ENCODE measurements at regions not wholly inside any gene's neighbourhood (a gene's known extent, or its start where the extent isn't known, plus 50 kb on each side); places are given as distances from the start of the nearest gene placed in this dataset.

DNA sequence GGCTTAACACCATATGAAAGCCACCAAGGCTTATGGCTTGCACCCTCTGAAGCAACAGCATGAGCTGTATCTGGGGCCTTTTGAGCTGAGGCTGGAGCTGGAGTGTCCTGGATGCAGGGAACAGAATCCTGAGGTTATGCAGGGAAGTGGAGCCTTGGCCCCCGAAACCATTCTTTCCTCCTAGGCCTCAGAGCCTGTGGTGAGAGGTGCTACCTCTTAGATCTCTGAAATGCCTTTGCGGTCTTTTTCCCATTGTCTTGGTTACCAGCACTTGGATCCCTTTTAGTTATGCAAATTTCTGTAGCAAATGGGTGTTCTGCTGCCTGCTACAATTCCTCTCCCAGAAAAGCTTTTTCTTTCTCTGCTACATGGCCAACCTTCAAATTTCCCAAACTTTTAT, 72.7 kb upstream of the CLPB start:
- Histone ChIP-seq H3K4me3 (ENCODE audit: low read length) (no peak overlapping the region), H3K9me3 (ENCODE audit: control insufficient read depth, low read length) (peaks cover 41% of the 10 kb centered on the region)

DNA sequence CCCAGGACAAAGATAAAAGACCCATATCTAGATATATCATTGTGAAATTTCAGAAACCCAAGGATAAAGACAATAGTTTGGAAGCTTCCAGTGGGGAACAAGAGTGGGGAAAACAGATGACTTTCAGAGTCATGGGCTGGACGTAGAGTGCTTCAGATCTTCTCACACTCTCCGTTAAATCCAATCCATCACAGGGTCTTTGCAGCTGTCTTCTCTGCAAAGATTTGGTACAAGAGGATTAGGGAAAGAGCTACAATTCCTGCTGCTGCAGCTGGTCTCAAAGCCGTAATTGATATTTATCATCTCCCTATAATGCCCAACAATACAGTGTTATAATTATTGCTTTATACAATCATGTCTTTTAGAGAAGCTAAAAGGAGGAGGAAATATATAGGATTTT, 63.4 kb upstream of the CLPB start:
- Histone ChIP-seq H3K9ac (ENCODE audit: low read length) (no peak overlapping the region), H3K4me3 (ENCODE audit: low read length) (no peak overlapping the region), H3K36me3 (ENCODE audit: control insufficient read depth, insufficient read depth, low read length, severe bottlenecking) (no peaks in the 10 kb centered on the region), H3K4me1 (ENCODE audit: control insufficient read depth, insufficient read depth, low read length) (no peaks in the 10 kb centered on the region), H3K9me3 (ENCODE audit: control insufficient read depth, low read length) (peaks cover 12% of the 10 kb centered on the region), H3K27me3 (replicated peaks; ENCODE audit: control insufficient read depth, insufficient read depth, low read length) (peaks cover 12% of the 10 kb centered on the region)
- no peak for DNase-seq (ENCODE audit: low read depth)

More for the DNA sequence above, 72.7 kb upstream of the CLPB start:
- H3K9ac ChIP-seq (ENCODE audit: low read length), result no peak overlapping the region
- H3K27me3 ChIP-seq (replicated peaks; ENCODE audit: control insufficient read depth, insufficient read depth, low read length), result peaks cover 12% of the 10 kb centered on the region
- no peak for DNase-seq (ENCODE audit: low read depth)
- H3K4me1 ChIP-seq (ENCODE audit: control insufficient read depth, insufficient read depth, low read length), result no peaks in the 10 kb centered on the region
- H3K36me3 ChIP-seq (ENCODE audit: control insufficient read depth, insufficient read depth, low read length, severe bottlenecking), result no peaks in the 10 kb centered on the region

DNA sequence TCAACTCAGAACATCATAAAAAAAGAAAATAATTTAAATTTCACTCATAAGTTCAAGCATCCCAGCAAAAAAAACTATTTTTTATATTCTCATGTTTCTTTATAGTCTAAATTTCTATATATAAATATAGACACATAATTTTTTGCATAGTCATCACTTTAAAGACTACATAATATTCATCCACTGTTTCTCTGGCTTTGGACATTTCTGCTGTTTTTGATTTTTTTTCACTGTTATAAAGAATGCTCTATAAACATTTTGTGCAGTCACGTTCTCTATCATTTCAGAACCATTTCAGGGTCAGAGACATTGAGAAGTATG, 59.7 kb upstream of the CLPB start:
- peaks cover 4% of the 10 kb centered on the region for H3K4me1 ChIP-seq (ENCODE audit: control insufficient read depth, insufficient read depth, low read length)
- peaks cover 12% of the 10 kb centered on the region for H3K27me3 ChIP-seq (replicated peaks; ENCODE audit: control insufficient read depth, insufficient read depth, low read length)
- no peak overlapping the region for H3K4me3 ChIP-seq (ENCODE audit: low read length)
- H3K9me3 ChIP-seq (ENCODE audit: control insufficient read depth, low read length), result no peaks in the 10 kb centered on the region
- no peak overlapping the region for H3K9ac ChIP-seq (ENCODE audit: low read length)
- no peaks in the 10 kb centered on the region for H3K36me3 ChIP-seq (ENCODE audit: control insufficient read depth, insufficient read depth, low read length, severe bottlenecking)
- DNase-seq (ENCODE audit: low read depth), result no peak

DNA sequence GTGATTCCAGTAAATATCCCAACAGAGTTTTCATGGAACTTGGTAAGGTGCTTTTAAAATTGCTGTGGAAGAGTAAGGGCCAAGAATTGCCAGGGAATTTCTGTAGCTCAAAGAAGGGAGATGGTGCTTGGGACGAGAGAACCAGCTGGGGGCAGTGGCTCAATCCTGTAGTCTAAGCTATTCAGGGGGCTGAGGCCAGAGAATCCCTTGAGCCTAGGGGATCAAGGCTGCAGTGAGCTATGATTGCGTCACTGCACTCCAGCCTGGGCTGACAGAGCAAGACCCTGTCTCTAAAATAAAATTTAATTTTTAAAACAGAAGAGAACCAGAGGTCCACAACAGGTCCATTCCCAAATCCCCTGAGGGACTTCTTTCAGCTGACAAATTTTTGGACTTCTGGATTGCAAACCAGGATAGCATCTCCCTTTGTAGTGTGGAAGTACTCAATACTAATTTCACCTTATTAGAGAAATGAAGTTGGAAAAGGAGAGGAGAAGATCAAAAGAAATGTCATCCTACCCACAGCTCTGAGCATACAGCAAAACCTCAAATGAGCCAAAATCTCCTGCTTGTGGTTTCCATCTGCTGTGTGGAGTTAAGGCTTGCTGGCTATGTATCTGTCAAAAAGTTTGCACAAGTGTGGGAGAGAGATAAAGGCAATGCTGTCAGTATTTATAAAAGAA, 59.2 kb upstream of the CLPB start:
- Histone ChIP-seq H3K4me3 (ENCODE audit: low read length) (no peak overlapping the region), H3K9me3 (ENCODE audit: control insufficient read depth, low read length) (no peaks in the 10 kb centered on the region), H3K36me3 (ENCODE audit: control insufficient read depth, insufficient read depth, low read length, severe bottlenecking) (no peaks in the 10 kb centered on the region), H3K9ac (ENCODE audit: low read length) (no peak overlapping the region), H3K27me3 (replicated peaks; ENCODE audit: control insufficient read depth, insufficient read depth, low read length) (peaks cover 9% of the 10 kb centered on the region), H3K4me1 (ENCODE audit: control insufficient read depth, insufficient read depth, low read length) (peaks cover 4% of the 10 kb centered on the region)
- no peak for DNase-seq (ENCODE audit: low read depth)

DNA sequence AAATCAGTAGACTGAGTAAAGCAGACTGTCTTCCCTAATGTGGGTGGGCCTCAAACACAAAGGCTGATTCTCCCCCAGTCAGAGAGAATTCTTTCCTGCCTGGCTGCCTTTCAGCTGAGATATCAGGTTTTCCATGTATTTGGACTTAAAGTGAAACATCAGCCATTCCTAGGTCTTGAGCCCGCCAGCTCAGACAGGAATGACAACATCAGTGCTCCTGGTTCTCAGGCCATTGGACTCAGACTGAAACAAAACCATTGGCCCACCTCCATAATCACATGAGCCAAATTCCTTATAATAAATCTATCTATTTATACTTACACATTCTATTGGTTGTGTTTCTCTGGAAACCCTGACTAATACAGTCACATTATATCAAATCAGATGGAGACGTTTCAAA, 56.7 kb upstream of the CLPB start:
- no peaks in the 10 kb centered on the region for H3K9me3 ChIP-seq (ENCODE audit: control insufficient read depth, low read length)
- no peak overlapping the region for H3K4me3 ChIP-seq (ENCODE audit: low read length)
- H3K27me3 ChIP-seq (replicated peaks; ENCODE audit: control insufficient read depth, insufficient read depth, low read length), result no peaks in the 10 kb centered on the region
- H3K36me3 ChIP-seq (ENCODE audit: control insufficient read depth, insufficient read depth, low read length, severe bottlenecking), result no peaks in the 10 kb centered on the region
- H3K4me1 ChIP-seq (ENCODE audit: control insufficient read depth, insufficient read depth, low read length), result peaks cover 4% of the 10 kb centered on the region
- H3K9ac ChIP-seq (ENCODE audit: low read length), result no peak overlapping the region
- no peak for DNase-seq (ENCODE audit: low read depth)

Data from adipocyte (in vitro differentiated cells).